PC-3 (cell line): ENCODE measurements at regions not wholly inside any gene's neighbourhood (a gene's known extent, or its start where the extent isn't known, plus 50 kb on each side); places are given as distances from the start of the nearest gene placed in this dataset.

Experiments
- EZH2 ChIP-seq: fragments of 300-600 bp; sonication (generic); IDR thresholded peaks from one replicate; pipeline ENCODE4 v1.6.1; 2017; ENCODE audit warnings: antibody characterized with exemption, mild to moderate bottlenecking, low read length; ENCODE audit not compliant: unreplicated experiment
- EZH2phosphoT487 ChIP-seq: fragments of 300-600 bp; sonication (generic); IDR thresholded peaks from 2 replicates; pipeline ENCODE4 v1.6.1; 2018; ENCODE audit warnings: mild to moderate bottlenecking, antibody characterized with exemption, low read length, borderline replicate concordance
- TF ChIP-seq, protein P1 (sequence below): fragments of 300-600 bp; sonication (generic); conservative IDR thresholded peaks from 2 replicates; pipeline ENCODE4 v1.5.1; 2017; ENCODE audit warnings: antibody characterized with exemption, low read depth, mild to moderate bottlenecking, low read length

DNA sequence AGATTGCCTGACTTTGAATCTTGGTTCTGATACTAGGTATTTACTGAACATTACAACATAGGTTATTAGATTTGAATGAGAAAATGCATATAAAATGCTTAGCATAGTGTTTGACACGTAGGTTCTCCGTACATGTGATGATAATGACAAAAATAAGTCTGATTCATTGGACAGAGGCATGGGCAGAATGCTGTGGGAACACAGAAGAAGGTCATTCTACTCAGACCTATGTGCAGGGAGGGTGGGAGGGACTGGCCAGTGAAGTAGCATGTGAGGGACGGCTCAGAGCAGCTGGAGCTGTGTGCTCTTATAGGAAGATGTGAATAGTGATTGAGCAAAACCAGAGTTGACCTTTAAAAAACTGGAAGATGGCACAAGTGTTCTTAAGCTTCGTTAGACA lies 256.8 kb upstream of the RAG2 start:
- TF ChIP-seq, protein P1, sequence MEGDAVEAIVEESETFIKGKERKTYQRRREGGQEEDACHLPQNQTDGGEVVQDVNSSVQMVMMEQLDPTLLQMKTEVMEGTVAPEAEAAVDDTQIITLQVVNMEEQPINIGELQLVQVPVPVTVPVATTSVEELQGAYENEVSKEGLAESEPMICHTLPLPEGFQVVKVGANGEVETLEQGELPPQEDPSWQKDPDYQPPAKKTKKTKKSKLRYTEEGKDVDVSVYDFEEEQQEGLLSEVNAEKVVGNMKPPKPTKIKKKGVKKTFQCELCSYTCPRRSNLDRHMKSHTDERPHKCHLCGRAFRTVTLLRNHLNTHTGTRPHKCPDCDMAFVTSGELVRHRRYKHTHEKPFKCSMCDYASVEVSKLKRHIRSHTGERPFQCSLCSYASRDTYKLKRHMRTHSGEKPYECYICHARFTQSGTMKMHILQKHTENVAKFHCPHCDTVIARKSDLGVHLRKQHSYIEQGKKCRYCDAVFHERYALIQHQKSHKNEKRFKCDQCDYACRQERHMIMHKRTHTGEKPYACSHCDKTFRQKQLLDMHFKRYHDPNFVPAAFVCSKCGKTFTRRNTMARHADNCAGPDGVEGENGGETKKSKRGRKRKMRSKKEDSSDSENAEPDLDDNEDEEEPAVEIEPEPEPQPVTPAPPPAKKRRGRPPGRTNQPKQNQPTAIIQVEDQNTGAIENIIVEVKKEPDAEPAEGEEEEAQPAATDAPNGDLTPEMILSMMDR, result no peak
- TF ChIP-seq EZH2phosphoT487 (no peak), EZH2 (no peak)
